ENCODE measurements at regions not wholly inside any gene's neighbourhood (a gene's known extent, or its start where the extent isn't known, plus 50 kb on each side); places are given as distances from the start of the nearest gene placed in this dataset.

GRCh38 chr3:31014317-31015040 lies 120.0 kb upstream of the GADL1 start:
- Histone ChIP-seq H3K9me3 (no peaks in the 10 kb centered on the region), H3K27ac (no peak overlapping the region), H3K27me3 (replicated peaks; ENCODE audit: insufficient read depth) (no peaks in the 10 kb centered on the region), H3K36me3 (no peaks in the 10 kb centered on the region), H3K4me3 (no peak overlapping the region), H3K4me1 (replicated peaks) (no peaks in the 10 kb centered on the region)
- no peak for TF ChIP-seq CTCF (IDR thresholded peaks at IDR 0.05)
- DNase-seq (ENCODE audit: low spot score), result no peak
- 92% methylated on average over 8 of the region's 8 CpGs for WGBS
- intact Hi-C loops (cut with DNase I), result no loop called here

GRCh38 chr3:31016196-31016595 lies 121.7 kb upstream of the GADL1 start:
- intact Hi-C loops (cut with DNase I), result no loop called here
- TF ChIP-seq POLR2AphosphoS5 (IDR thresholded peaks at IDR 0.05) (no peak), POLR2A (IDR thresholded peaks at IDR 0.05) (no peak), CTCF (IDR thresholded peaks at IDR 0.05) (no peak)
- no peak overlapping the region for H3K4me3 ChIP-seq
- 47% methylated on average over 2 of the region's 2 CpGs for WGBS
- no peaks in the 10 kb centered on the region for H3K9me3 ChIP-seq
- no peak for DNase-seq (ENCODE audit: low spot score)
- no peak overlapping the region for H3K27ac ChIP-seq
- no peaks in the 10 kb centered on the region for H3K27me3 ChIP-seq (replicated peaks; ENCODE audit: insufficient read depth)
- no peaks in the 10 kb centered on the region for H3K36me3 ChIP-seq
- H3K4me1 ChIP-seq (replicated peaks), result no peaks in the 10 kb centered on the region

- no peak overlapping the region for H3K27ac ChIP-seq
- no peaks in the 10 kb centered on the region for H3K4me1 ChIP-seq (replicated peaks)
- TF ChIP-seq POLR2AphosphoS5 (IDR thresholded peaks at IDR 0.05) (no peak), CTCF (IDR thresholded peaks at IDR 0.05) (no peak), POLR2A (IDR thresholded peaks at IDR 0.05) (no peak)
- H3K36me3 ChIP-seq, result no peaks in the 10 kb centered on the region
- no peak for DNase-seq (ENCODE audit: low spot score)
- no peaks in the 10 kb centered on the region for H3K27me3 ChIP-seq (replicated peaks; ENCODE audit: insufficient read depth)
- intact Hi-C loops (cut with DNase I), result no loop called here
- no peak overlapping the region for H3K4me3 ChIP-seq
- H3K9me3 ChIP-seq, result no peaks in the 10 kb centered on the region
Measured at GRCh38 chr3:31022716-31023115, 128.3 kb upstream of the GADL1 start.

GRCh38 chr3:31025541-31025940 lies 131.1 kb upstream of the GADL1 start:
- intact Hi-C loops (cut with DNase I), result no loop called here
- Histone ChIP-seq H3K36me3 (no peaks in the 10 kb centered on the region), H3K9me3 (no peaks in the 10 kb centered on the region), H3K4me1 (replicated peaks) (no peaks in the 10 kb centered on the region), H3K27me3 (replicated peaks; ENCODE audit: insufficient read depth) (no peaks in the 10 kb centered on the region), H3K4me3 (no peak overlapping the region), H3K27ac (no peak overlapping the region)
- TF ChIP-seq POLR2A (IDR thresholded peaks at IDR 0.05) (no peak), POLR2AphosphoS5 (IDR thresholded peaks at IDR 0.05) (no peak), CTCF (IDR thresholded peaks at IDR 0.05) (no peak)
- no peak for DNase-seq (ENCODE audit: low spot score)
- WGBS, result 92% methylated on average over 2 of the region's 2 CpGs

GRCh38 chr3:31027191-31027761 lies 132.8 kb upstream of the GADL1 start:
- H3K9me3 ChIP-seq, result no peaks in the 10 kb centered on the region
- intact Hi-C loops (cut with DNase I), result no loop called here
- TF ChIP-seq CTCF (IDR thresholded peaks at IDR 0.05) (no peak), POLR2A (IDR thresholded peaks at IDR 0.05) (no peak), POLR2AphosphoS5 (IDR thresholded peaks at IDR 0.05) (no peak)
- DNase-seq (ENCODE audit: low spot score), result no peak
- H3K4me3 ChIP-seq, result no peak overlapping the region
- H3K27ac ChIP-seq, result no peak overlapping the region
- no peaks in the 10 kb centered on the region for H3K4me1 ChIP-seq (replicated peaks)
- H3K27me3 ChIP-seq (replicated peaks; ENCODE audit: insufficient read depth), result no peaks in the 10 kb centered on the region
- whole genome bisulfite sequencing, result 81% methylated on average over 1 of the region's 1 CpG
- H3K36me3 ChIP-seq, result no peaks in the 10 kb centered on the region

Measured in prostate gland (tissue), 2 donors.